Ovary (tissue), 3 donors: ENCODE measurements at regions not wholly inside any gene's neighbourhood (a gene's known extent, or its start where the extent isn't known, plus 50 kb on each side); places are given as distances from the start of the nearest gene placed in this dataset.

Experiments
- EP300 ChIP-seq: sonication (generic); formaldehyde crosslinking; IDR thresholded peaks from one replicate; pipeline ENCODE4 v1.6.1; 2017; ENCODE audit warnings: antibody characterized with exemption
- POLR2A ChIP-seq: fragments of 450-650 bp; IDR thresholded peaks from one replicate; pipeline ENCODE4 v1.6.1; 2017; ENCODE audit warnings: antibody characterized with exemption, mild to moderate bottlenecking, moderate library complexity
- TF ChIP-seq, protein P1 (sequence below), 3 donors: fragments of 450-650 bp in 2 of 3; fragments of 200-600 bp in 1 of 3; IDR thresholded peaks; one replicate each; pipeline versions ENCODE4 v1.5.1 to v1.8.0; 2016 to 2022; ENCODE audit warnings: antibody characterized with exemption in 3 of 3, mild to moderate bottlenecking in 1 of 3
- donor health status: DM: no; HTN: no; CAD: no.

DNA sequence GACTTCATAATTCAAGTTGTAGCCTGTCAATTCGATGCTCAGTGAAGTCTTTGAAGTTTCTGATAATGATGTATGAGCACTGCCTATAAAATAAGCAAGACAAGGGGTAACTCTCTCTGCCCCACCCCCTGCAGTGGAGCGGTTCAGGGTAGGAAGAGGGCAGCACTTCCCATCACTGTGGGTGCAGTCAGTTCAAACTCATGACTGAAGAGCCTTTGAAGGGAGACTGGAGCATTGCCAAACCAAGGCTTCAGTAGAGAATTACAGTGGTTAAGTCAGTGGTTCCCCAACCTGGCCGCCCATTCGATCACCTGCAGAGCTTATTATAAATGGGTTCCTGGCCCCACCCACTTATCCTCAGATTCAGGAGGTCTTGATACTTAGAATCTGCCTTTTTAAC lies 190.6 kb downstream of the SHQ1 start:
- TF ChIP-seq POLR2A (no peak), EP300 (no peak)
- TF ChIP-seq, protein P1, sequence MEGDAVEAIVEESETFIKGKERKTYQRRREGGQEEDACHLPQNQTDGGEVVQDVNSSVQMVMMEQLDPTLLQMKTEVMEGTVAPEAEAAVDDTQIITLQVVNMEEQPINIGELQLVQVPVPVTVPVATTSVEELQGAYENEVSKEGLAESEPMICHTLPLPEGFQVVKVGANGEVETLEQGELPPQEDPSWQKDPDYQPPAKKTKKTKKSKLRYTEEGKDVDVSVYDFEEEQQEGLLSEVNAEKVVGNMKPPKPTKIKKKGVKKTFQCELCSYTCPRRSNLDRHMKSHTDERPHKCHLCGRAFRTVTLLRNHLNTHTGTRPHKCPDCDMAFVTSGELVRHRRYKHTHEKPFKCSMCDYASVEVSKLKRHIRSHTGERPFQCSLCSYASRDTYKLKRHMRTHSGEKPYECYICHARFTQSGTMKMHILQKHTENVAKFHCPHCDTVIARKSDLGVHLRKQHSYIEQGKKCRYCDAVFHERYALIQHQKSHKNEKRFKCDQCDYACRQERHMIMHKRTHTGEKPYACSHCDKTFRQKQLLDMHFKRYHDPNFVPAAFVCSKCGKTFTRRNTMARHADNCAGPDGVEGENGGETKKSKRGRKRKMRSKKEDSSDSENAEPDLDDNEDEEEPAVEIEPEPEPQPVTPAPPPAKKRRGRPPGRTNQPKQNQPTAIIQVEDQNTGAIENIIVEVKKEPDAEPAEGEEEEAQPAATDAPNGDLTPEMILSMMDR (IDR thresholded peaks at IDR 0.05): no peak
